ENCODE measurements at regions not wholly inside any gene's neighbourhood (a gene's known extent, or its start where the extent isn't known, plus 50 kb on each side); places are given as distances from the start of the nearest gene placed in this dataset.
A peak's percentile ranks its signal among the peaks of the same experiment; 100 is the strongest.
"Not testable (repeated sequence)": the region's sequence is repeated elsewhere in the genome, so short reads cannot be mapped to it uniquely, and the experiment has no call there.

DNA sequence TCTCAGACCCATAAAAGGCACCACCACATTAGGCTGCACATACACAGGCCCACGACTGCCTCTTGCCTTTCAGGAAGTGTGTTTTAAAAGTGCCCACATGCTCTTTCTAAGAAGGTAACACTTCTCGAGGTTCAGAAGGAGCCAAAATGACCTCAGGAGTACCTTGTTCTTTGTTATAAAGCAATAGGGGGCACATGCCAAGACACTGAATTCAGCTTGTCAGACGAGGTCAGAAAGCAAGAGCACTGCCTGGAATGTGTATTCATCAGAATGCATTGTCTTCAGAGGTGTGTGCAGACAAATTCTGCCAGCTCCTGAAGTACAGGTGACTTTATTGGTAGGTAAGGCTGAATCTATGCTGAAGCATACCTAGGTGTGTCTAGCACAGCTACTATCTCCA is 114.5 kb upstream of the IRX1 start:
- no peak for DNase-seq

GRCh38 chr5:3475674-3476073 is 120.0 kb upstream of the IRX1 start:
- DNase-seq, result no peak

- DNase-seq, result no peak
Measured at GRCh38 chr5:3466392-3466791, 129.2 kb upstream of the IRX1 start.

DNA sequence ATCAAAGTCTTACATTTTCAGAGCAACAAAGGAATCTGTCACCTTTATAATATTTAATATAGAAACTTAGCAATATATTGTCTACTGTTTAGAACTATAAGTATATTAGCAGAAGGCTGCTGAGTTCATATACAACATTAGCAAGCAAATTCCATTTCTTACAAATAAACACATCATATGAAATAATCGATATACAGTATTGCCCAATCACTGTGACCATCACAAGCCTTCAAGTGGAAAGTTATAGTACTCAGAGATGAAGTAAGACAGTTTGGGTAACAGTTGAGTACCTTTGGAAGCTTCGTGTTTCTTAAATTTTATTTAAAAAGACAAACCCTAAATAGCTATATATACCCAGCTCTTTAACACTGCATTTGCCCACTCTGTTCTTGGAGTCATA is 135.2 kb upstream of the IRX1 start:
- DNase-seq, result no peak

- no peak for DNase-seq
Measured at GRCh38 chr5:3456121-3456681, 139.4 kb upstream of the IRX1 start.

GRCh38 chr5:3454028-3454427 is 141.6 kb upstream of the IRX1 start:
- not testable (repeated sequence) for DNase-seq

DNA sequence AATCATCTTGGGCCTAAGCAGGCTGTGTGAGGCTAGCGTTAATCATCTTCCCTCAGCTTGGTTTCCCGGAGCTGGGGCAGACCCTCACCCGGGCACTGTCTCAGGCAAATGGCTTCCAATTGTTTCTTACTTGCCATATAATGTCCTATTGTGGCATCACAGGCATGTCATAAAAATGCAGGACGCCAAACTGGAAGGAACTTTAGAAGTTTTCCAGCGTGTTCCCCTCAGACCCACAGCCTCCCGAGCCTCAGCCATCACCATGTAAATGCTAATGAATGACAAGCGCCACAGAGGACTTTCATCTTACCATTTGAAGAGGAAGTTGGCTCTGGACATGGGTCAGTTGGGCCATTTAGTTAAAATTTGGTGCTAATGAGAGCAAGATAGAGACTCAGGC is 143.0 kb upstream of the IRX1 start:
- no peak for DNase-seq

DNA sequence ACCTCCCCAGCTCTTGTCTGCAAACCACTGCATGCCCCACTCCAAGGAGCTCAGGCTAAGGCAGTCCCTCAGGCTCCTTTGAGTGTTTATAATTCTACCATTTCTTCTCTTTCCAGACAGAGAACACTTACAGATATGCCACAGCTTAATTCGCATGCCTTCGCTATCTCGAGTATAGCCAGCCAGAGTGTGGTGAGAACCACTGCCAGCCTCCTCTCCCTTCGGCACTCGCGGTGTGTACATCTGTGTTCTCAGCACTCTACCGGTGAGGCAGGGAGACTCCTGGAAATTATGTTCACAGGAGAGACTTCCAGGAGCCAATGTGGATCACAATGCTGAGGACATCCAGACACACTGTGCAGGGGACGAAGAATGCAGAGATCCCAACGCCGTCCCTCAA is 143.7 kb upstream of the IRX1 start:
- DNase-seq, result no peak

- no peak for DNase-seq
Measured at GRCh38 chr5:3449481-3449880, 146.2 kb upstream of the IRX1 start.

DNA sequence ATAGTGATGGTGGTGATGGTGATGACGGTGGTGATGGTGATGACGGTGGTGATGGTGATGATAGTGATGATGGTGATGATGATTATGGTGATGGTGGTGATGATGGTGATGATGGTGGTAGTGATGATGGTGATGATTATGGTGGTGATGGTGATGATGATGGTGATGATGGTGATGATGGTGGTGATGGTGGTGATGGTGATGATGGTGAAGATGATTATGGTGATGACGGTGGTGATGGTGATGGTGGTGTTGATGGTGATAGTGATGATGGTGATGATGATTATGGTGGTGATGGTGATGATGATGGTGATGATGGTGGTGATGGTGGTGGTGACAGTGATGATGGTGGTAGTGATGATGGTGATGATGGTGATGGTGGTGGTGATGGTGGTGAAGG is 149.2 kb upstream of the IRX1 start:
- DNase-seq, result no peak

DNA sequence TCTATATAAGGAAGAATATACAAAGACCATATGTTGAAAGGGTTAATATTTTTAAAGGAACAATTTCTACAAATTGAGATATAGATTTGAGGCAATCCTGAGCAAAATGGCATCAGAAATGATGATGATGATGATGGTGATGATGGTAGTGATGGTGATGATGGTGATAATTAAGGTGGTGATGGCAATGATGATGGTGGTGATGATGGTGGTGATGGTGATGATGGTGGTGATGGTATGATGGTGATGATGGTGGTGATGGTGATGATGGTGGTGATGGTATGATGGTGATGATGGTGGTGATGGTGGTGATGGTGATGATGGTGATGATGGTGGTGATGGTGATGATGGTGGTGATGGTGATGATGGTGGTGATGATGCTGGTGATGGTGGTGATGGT is 150.1 kb upstream of the IRX1 start:
- not testable (repeated sequence) for DNase-seq

DNA sequence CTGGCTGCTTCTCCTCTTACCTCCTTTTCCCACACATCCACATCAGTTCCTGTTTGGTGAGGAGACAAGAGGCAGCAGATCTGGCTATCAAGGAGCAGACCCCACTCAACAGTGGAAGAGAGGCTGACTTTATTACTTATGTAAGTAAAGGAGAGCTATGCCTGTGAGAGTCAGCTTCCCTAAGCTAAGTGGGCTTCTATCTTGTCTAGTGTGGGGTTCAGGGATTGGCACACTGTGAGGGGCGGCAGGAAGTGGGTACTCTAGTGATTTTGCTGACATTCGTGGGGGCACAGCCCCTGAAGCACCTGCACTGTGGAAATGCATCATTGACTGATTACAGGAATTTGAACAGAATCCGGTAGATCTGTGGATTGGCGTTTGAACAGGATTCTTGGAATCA is 163.5 kb upstream of the IRX1 start:
- no peak for DNase-seq

DNA sequence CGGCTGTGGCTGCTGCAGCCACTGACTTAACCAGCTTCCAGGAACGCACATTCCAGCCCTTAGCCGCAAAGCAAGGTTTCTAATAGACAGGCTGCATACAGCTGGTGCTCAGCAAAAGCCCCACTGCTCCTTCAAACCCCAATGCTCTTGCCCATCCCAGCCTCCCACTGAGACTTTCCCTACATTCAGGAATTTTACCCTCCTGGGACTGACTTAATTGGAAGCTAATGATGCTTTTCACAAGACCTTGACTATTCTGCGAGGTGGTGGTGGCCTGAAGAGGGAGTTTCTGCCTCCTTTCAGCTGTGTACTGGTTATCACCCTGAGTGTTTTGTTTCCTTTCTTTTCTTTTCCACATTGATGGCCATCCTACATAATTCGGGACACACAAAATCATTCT is 164.9 kb upstream of the IRX1 start:
- no peak for DNase-seq

- no peak for DNase-seq
Measured at GRCh38 chr5:3429962-3430361, 165.7 kb upstream of the IRX1 start.

DNA sequence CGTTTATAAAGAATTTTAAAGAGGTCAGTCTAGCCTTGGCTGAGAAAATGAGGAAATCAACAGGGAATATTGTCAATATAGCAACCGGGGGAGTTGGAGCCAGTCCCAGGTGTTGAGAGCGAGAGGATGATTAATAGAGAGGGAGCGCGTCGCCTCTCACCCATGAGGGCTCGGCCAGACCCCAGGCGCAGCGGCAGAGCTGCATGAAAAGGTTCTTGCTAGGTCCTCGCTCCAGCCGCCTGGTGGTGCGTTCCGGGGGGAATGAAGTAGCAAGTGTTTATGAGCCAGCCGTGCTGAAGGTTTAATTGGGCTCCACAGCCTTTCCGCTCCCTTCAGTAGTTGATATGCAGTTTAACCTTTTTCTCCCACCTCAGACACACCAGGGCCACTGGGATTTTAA is 167.3 kb upstream of the IRX1 start:
- DNase-seq, result no peak

GRCh38 chr5:3424946-3425345 is 170.7 kb upstream of the IRX1 start:
- no peak for DNase-seq

- DNase-seq, result no peak
Measured at GRCh38 chr5:3417376-3417943, 178.2 kb upstream of the IRX1 start.

DNA sequence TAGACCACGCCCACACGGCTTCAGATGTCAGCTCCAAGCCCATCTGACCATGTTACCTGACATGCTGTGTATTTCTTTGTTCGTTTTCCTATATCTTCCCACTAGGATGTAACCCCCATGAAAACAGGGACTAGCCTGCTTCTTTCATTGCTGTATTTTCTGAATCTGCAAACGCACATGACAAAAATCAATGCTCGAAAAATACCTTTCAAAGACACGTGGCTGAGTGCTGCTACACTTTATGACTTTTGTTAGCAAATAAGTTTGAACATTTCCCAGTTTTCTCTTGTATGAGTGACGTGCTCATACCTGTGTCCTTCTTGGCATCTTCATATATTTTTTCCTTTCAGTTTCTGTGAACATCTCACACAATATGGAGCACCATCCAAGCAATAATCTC is 181.3 kb upstream of the IRX1 start:
- no peak for DNase-seq

DNA sequence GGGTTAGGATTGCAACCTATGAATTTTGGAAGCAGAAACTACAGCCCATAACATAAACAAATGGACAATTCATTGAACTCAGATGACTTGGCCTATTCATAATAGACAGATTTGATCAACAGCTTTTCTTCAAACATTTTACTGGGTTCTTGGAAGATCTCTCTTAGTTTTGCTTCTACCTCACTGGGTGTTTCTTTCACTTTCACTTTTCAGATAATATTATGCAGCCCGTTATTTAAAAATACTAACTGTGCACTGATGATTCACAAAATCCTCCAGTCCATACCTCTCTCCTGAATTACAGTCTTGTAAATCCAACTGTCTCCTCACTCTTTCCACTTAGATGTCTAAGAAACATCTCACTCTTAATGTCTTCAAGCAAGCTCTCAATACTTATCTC is 183.5 kb upstream of the IRX1 start:
- DNase-seq, result no peak

- DNase-seq, result no peak
Measured at GRCh38 chr5:3411363-3411762, 184.3 kb upstream of the IRX1 start.

GRCh38 chr5:3401635-3402034 is 194.0 kb upstream of the IRX1 start:
- DNase-seq, result no peak

- DNase-seq, result no peak
Measured at GRCh38 chr5:3400659-3401058, 195.0 kb upstream of the IRX1 start.

- DNase-seq, result peak; percentile 4
Measured at GRCh38 chr5:3394891-3395599, 200.6 kb upstream of the IRX1 start.

DNA sequence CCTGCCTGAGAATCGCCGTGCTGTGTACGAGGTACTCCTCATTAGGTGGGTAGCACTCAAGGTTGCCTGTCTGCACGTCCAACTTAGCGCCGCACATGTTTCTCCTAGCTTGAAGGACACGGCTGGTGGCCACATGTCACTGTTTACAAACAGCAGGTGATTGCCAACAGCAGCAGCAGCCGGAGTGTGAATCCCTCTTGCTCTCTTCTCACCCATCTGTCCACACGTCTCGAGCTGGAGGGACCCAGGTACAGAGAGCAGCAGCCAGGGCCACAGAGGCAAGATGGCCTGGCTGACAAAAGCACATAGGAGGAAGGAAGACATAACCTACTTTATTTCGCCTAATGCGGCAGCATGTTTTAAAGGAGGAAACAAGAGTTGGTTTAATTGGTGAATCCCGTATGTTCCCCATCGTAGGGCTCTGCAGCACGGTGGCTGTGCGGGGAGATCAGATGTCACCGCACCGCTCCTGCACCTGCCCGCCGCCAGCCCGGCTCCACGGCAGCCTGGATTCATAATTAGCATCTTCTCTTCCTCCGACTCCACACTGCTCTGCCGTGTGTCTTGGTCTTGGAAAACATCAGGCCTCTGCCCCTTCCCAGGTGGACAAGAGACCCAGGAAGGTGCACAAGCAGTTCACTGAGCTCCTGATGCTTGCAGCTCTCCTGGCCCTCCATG is 201.6 kb upstream of the IRX1 start:
- DNase-seq, result peak; percentile 21
